Activated CD8-positive, alpha-beta memory T cell treated with anti-CD3 and anti-CD28 coated beads, Interleukin-2, amount 50 U/mL, for 24 hours (primary cell): ENCODE measurements at regions not wholly inside any gene's neighbourhood (a gene's known extent, or its start where the extent isn't known, plus 50 kb on each side); places are given as distances from the start of the nearest gene placed in this dataset.

Source experiments
- DNase-seq: peaks from one replicate; pipeline ENCODE4 v3.0.0-alpha.2; 2020; ENCODE audit errors: extremely low read depth

GRCh38 chr6:29884261-29884660 is 56.6 kb downstream of the HLA-G start:
- DNase-seq: no peak

DNA sequence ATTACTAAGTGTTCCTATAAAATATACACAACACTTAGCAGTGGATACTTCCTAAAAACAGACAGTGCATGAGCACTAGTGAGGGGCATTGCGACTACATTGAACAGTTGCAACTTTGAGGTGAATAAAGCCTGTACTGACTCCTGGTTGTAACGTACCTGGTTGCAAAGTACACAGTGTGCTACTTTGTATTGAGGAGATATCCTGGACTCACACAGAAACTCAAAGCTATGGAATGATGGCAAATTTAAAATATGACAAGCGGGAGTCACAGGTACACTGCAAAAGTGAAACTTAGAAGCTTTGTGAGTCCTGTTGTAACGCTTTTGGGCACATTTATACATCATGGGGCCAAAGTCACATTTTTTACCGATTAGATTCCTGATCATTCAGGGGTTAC is 55.6 kb upstream of the HLA-A start:
- no peak for DNase-seq

DNA sequence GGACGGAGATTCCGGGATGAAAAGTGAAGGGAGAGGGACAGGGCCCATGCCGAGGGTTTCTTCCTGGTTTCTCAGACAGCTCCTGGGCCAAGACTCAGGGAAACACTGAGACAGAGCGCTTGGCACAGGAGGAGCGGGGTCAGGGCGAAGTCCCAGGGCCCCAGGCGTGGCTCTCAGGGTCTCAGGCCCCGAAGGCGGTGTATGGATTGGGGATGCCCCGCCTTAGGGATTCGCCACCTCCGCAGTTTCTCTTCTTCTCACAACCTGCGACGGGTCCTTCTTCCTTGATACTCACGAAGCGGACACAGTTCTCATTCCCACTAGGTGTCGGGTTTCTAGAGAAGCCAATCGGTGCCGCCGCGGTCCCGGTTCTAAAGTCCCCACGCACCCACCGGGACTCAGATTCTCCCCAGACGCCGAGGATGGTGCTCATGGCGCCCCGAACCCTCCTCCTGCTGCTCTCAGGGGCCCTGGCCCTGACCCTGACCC is 55.0 kb upstream of the HLA-A start:
- no peak for DNase-seq

DNA sequence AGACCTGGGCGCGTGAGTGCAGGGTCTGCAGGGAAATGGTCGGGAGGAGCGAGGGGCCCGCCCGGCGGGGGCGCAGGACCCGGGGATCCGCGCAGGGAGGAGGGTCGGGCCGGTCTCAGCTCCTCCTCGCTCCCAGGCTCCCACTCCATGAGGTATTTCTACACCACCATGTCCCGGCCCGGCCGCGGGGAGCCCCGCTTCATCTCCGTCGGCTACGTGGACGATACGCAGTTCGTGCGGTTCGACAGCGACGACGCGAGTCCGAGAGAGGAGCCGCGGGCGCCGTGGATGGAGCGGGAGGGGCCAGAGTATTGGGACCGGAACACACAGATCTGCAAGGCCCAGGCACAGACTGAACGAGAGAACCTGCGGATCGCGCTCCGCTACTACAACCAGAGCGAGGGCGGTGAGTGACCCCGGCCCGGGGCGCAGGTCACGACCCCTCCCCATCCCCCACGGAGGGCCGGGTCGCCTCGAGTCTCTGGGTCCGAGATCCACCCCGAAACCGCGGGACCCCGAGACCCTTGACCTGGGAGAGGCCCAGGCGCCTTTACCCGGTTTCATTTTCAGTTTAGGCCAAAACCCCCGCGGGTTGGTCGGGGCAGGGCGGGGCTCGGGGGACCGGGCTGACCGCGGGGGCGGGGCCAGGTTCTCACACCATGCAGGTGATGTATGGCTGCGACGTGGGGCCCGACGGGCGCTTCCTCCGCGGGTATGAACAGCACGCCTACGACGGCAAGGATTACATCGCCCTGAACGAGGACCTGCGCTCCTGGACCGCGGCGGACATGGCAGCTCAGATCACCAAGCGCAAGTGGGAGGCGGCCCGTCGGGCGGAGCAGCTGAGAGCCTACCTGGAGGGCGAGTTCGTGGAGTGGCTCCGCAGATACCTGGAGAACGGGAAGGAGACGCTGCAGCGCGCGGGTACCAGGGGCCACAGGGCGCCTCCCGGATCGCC is 54.2 kb upstream of the HLA-A start:
- DNase-seq: peak; percentile 35
